Renal cortical epithelial cell (primary cell): ENCODE measurements at regions not wholly inside any gene's neighbourhood (a gene's known extent, or its start where the extent isn't known, plus 50 kb on each side); places are given as distances from the start of the nearest gene placed in this dataset.
A peak's percentile ranks its signal among the peaks of the same experiment; 100 is the strongest.

ENCODE experiments used
- DNase-seq: peaks from one replicate; pipeline ENCODE4 v3.0.0-alpha.2; 2011; ENCODE audit warnings: low read depth

- no peak for DNase-seq
These were observed 68.6 kb upstream of the TBCA start for GRCh38 chr5:77844623-77845323.

GRCh38 chr5:77844373-77844622 lies 68.2 kb upstream of the TBCA start:
- no peak for DNase-seq

- DNase-seq = no peak
These were observed 67.6 kb upstream of the TBCA start for GRCh38 chr5:77843570-77844372.

GRCh38 chr5:77842243-77842642 lies 66.1 kb upstream of the TBCA start:
- DNase-seq = no peak

- DNase-seq = no peak
These were observed 65.5 kb upstream of the TBCA start for GRCh38 chr5:77841616-77842015.

GRCh38 chr5:77840930-77841329 lies 64.8 kb upstream of the TBCA start:
- no peak for DNase-seq

GRCh38 chr5:77839691-77840090 lies 63.6 kb upstream of the TBCA start:
- no peak for DNase-seq

GRCh38 chr5:77832938-77833337 lies 56.8 kb upstream of the TBCA start:
- DNase-seq = peak; percentile 65

GRCh38 chr5:77832166-77832770 lies 56.1 kb upstream of the TBCA start:
- DNase-seq = peak; percentile 25

- no peak for DNase-seq
These were observed 52.3 kb upstream of the TBCA start for GRCh38 chr5:77828445-77828844.
